SJSA1 (cell line): ENCODE measurements at regions not wholly inside any gene's neighbourhood (a gene's known extent, or its start where the extent isn't known, plus 50 kb on each side); places are given as distances from the start of the nearest gene placed in this dataset.

Experiments
- DNase-seq, 2 experiments: peaks; one replicate each; pipeline ENCODE4 v3.0.0-alpha.2; 2015 to 2020; ENCODE audit warnings: low spot score in 2 of 2, low read depth in 1 of 2
- H3K27ac ChIP-seq: fragments of 250-450 bp; sonication (Bioruptor Pico); 2 replicates; pipeline ENCODE4 v1.5.1; 2020; ENCODE audit warnings: mild to moderate bottlenecking, moderate library complexity
- H3K27me3 ChIP-seq: fragments of 250-450 bp; sonication (Bioruptor Pico); replicated peaks from 2 replicates; pipeline ENCODE4 v1.5.1; 2020; ENCODE audit warnings: mild to moderate bottlenecking, moderate library complexity
- H3K36me3 ChIP-seq: fragments of 250-450 bp; sonication (Bioruptor Pico); 2 replicates; pipeline ENCODE4 v1.5.1; 2020; ENCODE audit warnings: mild to moderate bottlenecking
- H3K4me1 ChIP-seq: fragments of 250-450 bp; sonication (Bioruptor Pico); replicated peaks from 2 replicates; pipeline ENCODE4 v1.6.1; 2021; ENCODE audit warnings: mild to moderate bottlenecking
- H3K4me3 ChIP-seq: fragments of 250-450 bp; sonication (Bioruptor Pico); 2 replicates; pipeline ENCODE4 v1.5.1; 2020; ENCODE audit warnings: mild to moderate bottlenecking
- H3K9me3 ChIP-seq: fragments of 250-450 bp; sonication (Bioruptor Pico); replicated peaks from 2 replicates; pipeline ENCODE4 v1.5.1; 2020; ENCODE audit warnings: mild to moderate bottlenecking

- no peaks in the 10 kb centered on the region for H3K27me3 ChIP-seq
- H3K36me3 ChIP-seq, result no peaks in the 10 kb centered on the region
- no peak overlapping the region for H3K4me3 ChIP-seq
- H3K4me1 ChIP-seq, result no peaks in the 10 kb centered on the region
- no peak overlapping the region for H3K27ac ChIP-seq
- DNase-seq, result no peak
- no peaks in the 10 kb centered on the region for H3K9me3 ChIP-seq
These were observed 80.7 kb upstream of the CNKSR3 start for GRCh38 chr6:154591234-154591633.

- H3K4me1 ChIP-seq, result no peaks in the 10 kb centered on the region
- no peaks in the 10 kb centered on the region for H3K9me3 ChIP-seq
- no peak overlapping the region for H3K27ac ChIP-seq
- no peaks in the 10 kb centered on the region for H3K27me3 ChIP-seq
- no peak for DNase-seq
- H3K4me3 ChIP-seq, result no peak overlapping the region
- H3K36me3 ChIP-seq, result no peaks in the 10 kb centered on the region
These were observed 81.8 kb upstream of the CNKSR3 start for GRCh38 chr6:154592199-154592860.

GRCh38 chr6:154593122-154593521 is 82.6 kb upstream of the CNKSR3 start:
- no peaks in the 10 kb centered on the region for H3K36me3 ChIP-seq
- H3K27ac ChIP-seq, result no peak overlapping the region
- H3K27me3 ChIP-seq, result no peaks in the 10 kb centered on the region
- DNase-seq, result no peak
- no peaks in the 10 kb centered on the region for H3K4me1 ChIP-seq
- no peak overlapping the region for H3K4me3 ChIP-seq
- no peaks in the 10 kb centered on the region for H3K9me3 ChIP-seq

- Histone ChIP-seq H3K9me3 (no peaks in the 10 kb centered on the region), H3K36me3 (no peaks in the 10 kb centered on the region), H3K4me3 (no peak overlapping the region), H3K27ac (no peak overlapping the region), H3K4me1 (no peaks in the 10 kb centered on the region), H3K27me3 (no peaks in the 10 kb centered on the region)
- DNase-seq, result no peak
These were observed 84.2 kb upstream of the CNKSR3 start for GRCh38 chr6:154594496-154595198.

- no peaks in the 10 kb centered on the region for H3K27me3 ChIP-seq
- H3K36me3 ChIP-seq, result no peaks in the 10 kb centered on the region
- H3K4me1 ChIP-seq, result no peaks in the 10 kb centered on the region
- DNase-seq, result no peak
- H3K9me3 ChIP-seq, result no peaks in the 10 kb centered on the region
- H3K4me3 ChIP-seq, result no peak overlapping the region
- no peak overlapping the region for H3K27ac ChIP-seq
These were observed 85.1 kb upstream of the CNKSR3 start for GRCh38 chr6:154595538-154595937.

- DNase-seq, result no peak
- Histone ChIP-seq H3K36me3 (no peaks in the 10 kb centered on the region), H3K9me3 (no peaks in the 10 kb centered on the region), H3K4me1 (no peaks in the 10 kb centered on the region), H3K27ac (no peak overlapping the region), H3K27me3 (no peaks in the 10 kb centered on the region), H3K4me3 (no peak overlapping the region)
These were observed 85.5 kb upstream of the CNKSR3 start for GRCh38 chr6:154596009-154596408.

GRCh38 chr6:154596701-154597100 is 86.2 kb upstream of the CNKSR3 start:
- Histone ChIP-seq H3K4me1 (no peaks in the 10 kb centered on the region; the same call in 1 of the 2 replicates), H3K4me3 (no peak overlapping the region), H3K9me3 (no peaks in the 10 kb centered on the region), H3K27ac (no peak overlapping the region), H3K27me3 (no peaks in the 10 kb centered on the region), H3K36me3 (no peaks in the 10 kb centered on the region)
- DNase-seq, result no peak

- Histone ChIP-seq H3K9me3 (no peaks in the 10 kb centered on the region), H3K27ac (no peak overlapping the region), H3K4me1 (peaks cover 15% of the 10 kb centered on the region), H3K36me3 (no peaks in the 10 kb centered on the region), H3K27me3 (no peaks in the 10 kb centered on the region), H3K4me3 (no peak overlapping the region)
- DNase-seq, result no peak
These were observed 87.9 kb upstream of the CNKSR3 start for GRCh38 chr6:154598399-154598798.

GRCh38 chr6:154602296-154602695 is 91.8 kb upstream of the CNKSR3 start:
- Histone ChIP-seq H3K9me3 (no peaks in the 10 kb centered on the region), H3K27me3 (no peaks in the 10 kb centered on the region), H3K4me1 (peaks cover 36% of the 10 kb centered on the region), H3K4me3 (no peak overlapping the region), H3K36me3 (no peaks in the 10 kb centered on the region), H3K27ac (peak overlapping the region; percentile 44)
- peak in 1 of 2 experiments; percentile 84 for DNase-seq

- no peaks in the 10 kb centered on the region for H3K9me3 ChIP-seq
- no peak overlapping the region for H3K4me3 ChIP-seq
- no peak for DNase-seq
- no peaks in the 10 kb centered on the region for H3K36me3 ChIP-seq
- peaks cover 36% of the 10 kb centered on the region for H3K4me1 ChIP-seq
- H3K27ac ChIP-seq, result peak overlapping the region; percentile 44
- no peaks in the 10 kb centered on the region for H3K27me3 ChIP-seq
These were observed 92.2 kb upstream of the CNKSR3 start for GRCh38 chr6:154602708-154603107.

GRCh38 chr6:154604119-154604518 is 93.6 kb upstream of the CNKSR3 start:
- H3K36me3 ChIP-seq, result no peaks in the 10 kb centered on the region
- H3K4me3 ChIP-seq, result no peak overlapping the region
- 0 out of 2 replicates have a peak overlapping the region, but pooled peaks have one; percentile 40 for H3K27ac ChIP-seq
- H3K4me1 ChIP-seq, result peaks cover 36% of the 10 kb centered on the region
- DNase-seq, result no peak
- no peaks in the 10 kb centered on the region for H3K9me3 ChIP-seq
- no peaks in the 10 kb centered on the region for H3K27me3 ChIP-seq

- H3K9me3 ChIP-seq, result no peaks in the 10 kb centered on the region
- H3K27ac ChIP-seq, result peak overlapping the region; percentile 40; the same call in 1 of the 2 replicates
- no peaks in the 10 kb centered on the region for H3K36me3 ChIP-seq
- peak; percentile 61 to 81 for DNase-seq
- H3K27me3 ChIP-seq, result no peaks in the 10 kb centered on the region
- no peak overlapping the region for H3K4me3 ChIP-seq
- H3K4me1 ChIP-seq, result peaks cover 36% of the 10 kb centered on the region
These were observed 94.8 kb upstream of the CNKSR3 start for GRCh38 chr6:154605178-154605881.

- no peak for DNase-seq
- Histone ChIP-seq H3K9me3 (no peaks in the 10 kb centered on the region), H3K36me3 (no peaks in the 10 kb centered on the region), H3K27ac (0 out of 2 replicates have a peak overlapping the region, but pooled peaks have one; percentile 20), H3K4me1 (peaks cover 36% of the 10 kb centered on the region), H3K4me3 (no peak overlapping the region), H3K27me3 (no peaks in the 10 kb centered on the region)
These were observed 95.4 kb upstream of the CNKSR3 start for GRCh38 chr6:154605882-154606370.

- no peak for DNase-seq
- H3K9me3 ChIP-seq, result no peaks in the 10 kb centered on the region
These were observed 96.0 kb upstream of the CNKSR3 start for GRCh38 chr6:154606457-154606856.

More at GRCh38 chr6:154606457-154606856, 96.0 kb upstream of the CNKSR3 start:
- Histone ChIP-seq H3K27me3 (no peaks in the 10 kb centered on the region), H3K4me1 (peaks cover 36% of the 10 kb centered on the region), H3K27ac (no peak overlapping the region), H3K36me3 (no peaks in the 10 kb centered on the region), H3K4me3 (no peak overlapping the region)
